Kidney (tissue), 13 donors: ENCODE measurements at regions not wholly inside any gene's neighbourhood (a gene's known extent, or its start where the extent isn't known, plus 50 kb on each side); places are given as distances from the start of the nearest gene placed in this dataset.
"Not testable (repeated sequence)": the region's sequence is repeated elsewhere in the genome, so short reads cannot be mapped to it uniquely, and the experiment has no call there.

ENCODE experiments used
- DNase-seq, 5 donors: peaks; one replicate each; pipeline ENCODE4 v3.0.0-alpha.2; 2013 to 2020
- FAIRE-seq: peaks from 2 replicates; lab custom pipeline; 2012; peaks lifted over from hg19 to GRCh38; lab: Jason Lieb, UNC
- H3K27ac ChIP-seq, 2 donors: one replicate each; pipeline ENCODE4 v1.7.0; 2013; ENCODE audit warnings: low read depth in 2 of 2, low read length in 2 of 2, inconsistent platforms in 1 of 2
- H3K27me3 ChIP-seq: one replicate; pipeline ENCODE4 v1.7.1; 2013; ENCODE audit warnings: low read length, inconsistent platforms; ENCODE audit not compliant: control insufficient read depth, insufficient read depth
- H3K36me3 ChIP-seq, 3 donors: one replicate each; pipeline versions ENCODE4 v1.7.0 to v1.7.1; 2013; ENCODE audit warnings: low read length in 3 of 3, control low read depth in 1 of 3, inconsistent platforms in 1 of 3; ENCODE audit not compliant: insufficient read depth in 3 of 3, control insufficient read depth in 2 of 3
- H3K4me1 ChIP-seq, 3 donors: one replicate each; pipeline versions ENCODE4 v1.7.0 to v1.7.1; 2013; ENCODE audit warnings: low read length in 3 of 3, inconsistent platforms in 1 of 3, low read depth in 1 of 3; ENCODE audit not compliant: control insufficient read depth in 2 of 3, insufficient read depth in 2 of 3
- H3K4me3 ChIP-seq, 3 donors: one replicate each; pipeline versions ENCODE4 v1.7.0 to v1.8.1; 2013; ENCODE audit warnings: low read length in 3 of 3, control low read depth in 1 of 3, inconsistent platforms in 1 of 3
- H3K9ac ChIP-seq, 3 donors: one replicate each; pipeline versions ENCODE4 v1.7.0 to v1.7.1; 2013; ENCODE audit warnings: low read length in 3 of 3, control low read depth in 1 of 3, inconsistent platforms in 1 of 3
- H3K9me3 ChIP-seq, 3 donors: one replicate each; pipeline versions ENCODE4 v1.7.0 to v1.7.1; 2013; ENCODE audit warnings: low read length in 3 of 3, control low read depth in 1 of 3, inconsistent platforms in 1 of 3; ENCODE audit not compliant: control insufficient read depth in 2 of 3, insufficient read depth in 1 of 3
- CTCF ChIP-seq: IDR thresholded peaks from 3 replicates; pipeline ENCODE4 v1.5.1; 2012; ENCODE audit warnings: mild to moderate bottlenecking, moderate library complexity, borderline replicate concordance; ENCODE audit not compliant: insufficient read depth; ENCODE audit errors: extremely low read depth
- intact Hi-C: fragments of 100-400 bp; cut with DNase I; formaldehyde crosslinking; loops from one replicate; pipeline ENCODE4 v1.11.1; 2022
- donor health status: control.
- donor health status: control.
- donor health status: control.
- donor health status: control.
- donor health status: control.
- donor health status: DM: yes; HTN: yes; CAD: no.
- donor health status: Normal renal cell carcinoma (clear cell type).

DNA sequence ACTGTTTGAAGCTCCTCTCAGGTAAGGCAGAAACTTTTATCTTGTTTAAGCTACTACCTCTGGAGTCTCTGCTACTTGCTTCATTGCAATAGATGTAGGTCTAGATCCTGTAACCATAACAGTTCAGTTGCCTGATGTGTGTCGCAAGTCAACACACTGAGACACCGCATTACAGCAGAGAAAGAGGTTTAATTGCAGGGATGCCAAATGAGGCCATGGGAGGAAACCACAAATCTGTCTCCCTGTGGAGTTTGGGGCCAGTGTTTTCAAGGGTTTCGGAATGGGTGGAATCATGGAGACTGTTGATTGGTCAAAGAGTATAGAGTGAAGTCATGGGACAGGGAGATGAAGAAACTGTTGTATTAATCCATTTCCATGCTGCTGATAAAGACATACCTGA is 57.1 kb upstream of the RBM24 start:
- Histone ChIP-seq H3K9me3 (no peaks in the 10 kb centered on the region), H3K4me3 (no peak overlapping the region), H3K27ac (no peak overlapping the region), H3K9ac (no peak overlapping the region), H3K4me1 (no peaks in the 10 kb centered on the region), H3K27me3 (no peaks in the 10 kb centered on the region), H3K36me3 (no peaks in the 10 kb centered on the region)
- no peak for FAIRE-seq
- intact Hi-C loops = no loop called here
- no peak for DNase-seq
- no peak for TF ChIP-seq CTCF

DNA sequence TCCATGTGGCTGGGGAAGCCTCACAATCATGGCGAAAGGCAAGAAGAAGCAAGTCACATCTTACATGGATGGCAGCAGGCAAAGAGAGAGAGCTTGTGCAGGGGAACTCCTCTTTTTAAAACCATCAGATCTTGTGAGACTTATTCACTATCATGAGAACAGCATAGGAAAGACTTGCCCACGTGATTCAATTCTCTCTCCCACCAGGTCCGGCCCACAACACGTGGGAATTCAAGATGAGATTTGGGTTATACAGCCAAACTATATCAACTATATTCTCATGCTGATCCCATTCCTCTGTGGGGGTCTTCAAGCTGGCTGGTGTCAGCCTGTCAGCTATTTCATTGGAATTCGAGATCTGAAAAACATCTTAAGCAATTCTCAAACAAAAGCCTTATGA is 56.7 kb upstream of the RBM24 start:
- intact Hi-C loops, H3K9ac ChIP-seq, H3K9me3 ChIP-seq, DNase-seq, H3K27ac ChIP-seq, H3K4me3 ChIP-seq, H3K4me1 ChIP-seq, H3K36me3 ChIP-seq, H3K27me3 ChIP-seq, FAIRE-seq: not testable (repeated sequence)

DNA sequence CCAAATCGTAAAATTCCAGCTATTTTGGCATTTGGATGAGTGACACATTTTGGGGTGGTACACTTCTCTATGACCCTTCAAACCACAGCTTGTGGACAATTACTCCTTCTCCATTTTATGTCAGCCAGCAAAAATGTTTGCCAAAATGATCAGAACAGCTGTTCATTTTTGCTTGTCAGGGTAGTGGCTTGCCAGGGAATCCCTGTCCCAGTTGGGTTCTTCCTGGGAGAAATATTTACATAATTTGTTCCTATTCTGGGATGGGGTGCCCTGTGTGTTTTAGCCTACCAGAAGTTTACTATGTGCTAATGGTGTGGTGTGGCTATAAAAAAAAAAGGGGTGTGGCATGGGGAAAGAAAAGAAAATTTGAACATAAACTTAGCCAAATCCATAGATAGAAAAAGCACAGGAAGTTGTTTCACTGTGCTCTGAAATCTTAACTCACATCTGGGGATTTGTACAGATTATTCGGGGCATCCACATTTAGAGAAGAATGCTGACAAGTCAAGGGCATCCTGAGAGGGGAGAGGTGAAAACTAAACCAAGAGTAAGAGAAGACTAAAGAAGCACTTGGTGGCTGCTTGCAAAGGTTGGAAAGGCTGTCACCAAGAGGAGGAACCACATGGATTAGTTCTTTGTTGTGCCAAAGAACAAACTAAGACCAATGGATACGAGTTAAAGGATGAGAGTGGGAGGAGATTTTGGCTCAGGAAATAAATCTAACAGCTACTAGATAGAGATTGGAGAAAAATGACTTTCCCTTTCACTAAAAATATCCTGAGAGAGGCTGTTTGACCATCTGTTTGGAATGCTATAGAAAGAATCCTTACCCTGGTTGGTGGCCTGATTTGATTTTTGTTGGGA is 55.2 kb upstream of the RBM24 start:
- TF ChIP-seq CTCF = no peak
- intact Hi-C loops = no loop called here
- no peaks in the 10 kb centered on the region for H3K36me3 ChIP-seq
- H3K27ac ChIP-seq = no peak overlapping the region
- H3K9ac ChIP-seq = no peak overlapping the region
- H3K9me3 ChIP-seq = no peaks in the 10 kb centered on the region
- no peaks in the 10 kb centered on the region for H3K27me3 ChIP-seq
- DNase-seq (no peak), FAIRE-seq (no peak)
- no peaks in the 10 kb centered on the region for H3K4me1 ChIP-seq
- H3K4me3 ChIP-seq = no peak overlapping the region

GRCh38 chr6:17226786-17227233 is 54.4 kb upstream of the RBM24 start:
- no peaks in the 10 kb centered on the region for H3K4me1 ChIP-seq
- H3K4me3 ChIP-seq = no peak overlapping the region
- no peaks in the 10 kb centered on the region for H3K27me3 ChIP-seq
- FAIRE-seq = no peak
- no peaks in the 10 kb centered on the region for H3K9me3 ChIP-seq
- no peaks in the 10 kb centered on the region for H3K36me3 ChIP-seq
- H3K27ac ChIP-seq = no peak overlapping the region
- no peak for TF ChIP-seq CTCF
- intact Hi-C loops = no loop called here
- DNase-seq = no peak
- H3K9ac ChIP-seq = no peak overlapping the region
